ENCODE measurements at regions not wholly inside any gene's neighbourhood (a gene's known extent, or its start where the extent isn't known, plus 50 kb on each side); places are given as distances from the start of the nearest gene placed in this dataset.

GRCh38 chr5:71893451-71893850, 174.4 kb downstream of the CARTPT start:
- H3K4me1 Mint-ChIP-seq: no peaks in the 10 kb centered on the region
- CTCF ChIA-PET: no interaction called here
- H3K9me3 Mint-ChIP-seq: peaks cover under 1% of the 10 kb centered on the region
- no peak overlapping the region for H3K4me3 Mint-ChIP-seq
- no peak overlapping the region for H3K27ac Mint-ChIP-seq
- no peak for DNase-seq
- H3K36me3 Mint-ChIP-seq: no peaks in the 10 kb centered on the region
- peaks cover 31% of the 10 kb centered on the region for H3K27me3 Mint-ChIP-seq

GRCh38 chr5:71894091-71894490, 175.0 kb downstream of the CARTPT start:
- DNase-seq: no peak
- CTCF ChIA-PET: no interaction called here
- no peak overlapping the region for H3K4me3 Mint-ChIP-seq
- no peaks in the 10 kb centered on the region for H3K9me3 Mint-ChIP-seq
- H3K36me3 Mint-ChIP-seq: no peaks in the 10 kb centered on the region
- no peak overlapping the region for H3K27ac Mint-ChIP-seq
- peaks cover 31% of the 10 kb centered on the region for H3K27me3 Mint-ChIP-seq
- no peaks in the 10 kb centered on the region for H3K4me1 Mint-ChIP-seq

- CTCF ChIA-PET: no interaction called here
- no peak overlapping the region for H3K27ac Mint-ChIP-seq
Measured at GRCh38 chr5:71895546-71895945, 176.5 kb downstream of the CARTPT start.

GRCh38 chr5:71899865-71900342, 180.8 kb downstream of the CARTPT start:
- H3K36me3 Mint-ChIP-seq: no peaks in the 10 kb centered on the region
- no peaks in the 10 kb centered on the region for H3K4me1 Mint-ChIP-seq
- H3K27me3 Mint-ChIP-seq: no peaks in the 10 kb centered on the region
- no peak overlapping the region for H3K27ac Mint-ChIP-seq
- no peak overlapping the region for H3K4me3 Mint-ChIP-seq
- no peaks in the 10 kb centered on the region for H3K9me3 Mint-ChIP-seq
- CTCF ChIA-PET: no interaction called here
- no peak for DNase-seq

More at GRCh38 chr5:71895546-71895945, 176.5 kb downstream of the CARTPT start:
- H3K27me3 Mint-ChIP-seq: peaks cover 22% of the 10 kb centered on the region
- no peaks in the 10 kb centered on the region for H3K9me3 Mint-ChIP-seq
- DNase-seq: no peak
- no peak overlapping the region for H3K4me3 Mint-ChIP-seq
- H3K36me3 Mint-ChIP-seq: no peaks in the 10 kb centered on the region
- no peaks in the 10 kb centered on the region for H3K4me1 Mint-ChIP-seq

DNA sequence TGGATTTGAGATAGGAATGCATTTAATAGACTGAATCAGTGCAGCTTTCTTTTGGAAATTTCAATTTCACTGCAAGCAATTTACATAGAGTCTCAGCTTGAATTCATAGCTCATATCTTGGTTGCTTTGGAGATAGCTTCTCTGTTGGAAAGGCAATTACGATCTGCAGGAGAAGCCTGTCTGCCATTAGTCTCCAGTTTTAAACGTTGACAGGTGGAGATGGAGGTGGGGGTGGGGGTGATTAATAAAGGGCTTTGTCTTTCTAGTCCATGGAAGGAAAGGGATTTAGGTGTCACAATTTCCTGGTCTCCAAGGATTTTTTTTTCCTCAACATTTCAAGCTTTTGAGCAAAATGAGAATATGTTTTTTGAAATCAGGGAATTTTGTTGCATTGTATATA, 184.7 kb downstream of the CARTPT start:
- no peak overlapping the region for H3K4me3 Mint-ChIP-seq
- no peaks in the 10 kb centered on the region for H3K9me3 Mint-ChIP-seq
- no peak overlapping the region for H3K27ac Mint-ChIP-seq
- no peaks in the 10 kb centered on the region for H3K36me3 Mint-ChIP-seq
- H3K27me3 Mint-ChIP-seq: no peaks in the 10 kb centered on the region
- H3K4me1 Mint-ChIP-seq: no peaks in the 10 kb centered on the region
- CTCF ChIA-PET: no interaction called here
- no peak for DNase-seq

GRCh38 chr5:71904852-71905251, 185.8 kb downstream of the CARTPT start:
- DNase-seq: no peak
- no peak overlapping the region for H3K27ac Mint-ChIP-seq
- no peaks in the 10 kb centered on the region for H3K9me3 Mint-ChIP-seq
- no peaks in the 10 kb centered on the region for H3K36me3 Mint-ChIP-seq
- H3K4me1 Mint-ChIP-seq: no peaks in the 10 kb centered on the region
- CTCF ChIA-PET: no interaction called here
- no peaks in the 10 kb centered on the region for H3K27me3 Mint-ChIP-seq
- no peak overlapping the region for H3K4me3 Mint-ChIP-seq

DNA sequence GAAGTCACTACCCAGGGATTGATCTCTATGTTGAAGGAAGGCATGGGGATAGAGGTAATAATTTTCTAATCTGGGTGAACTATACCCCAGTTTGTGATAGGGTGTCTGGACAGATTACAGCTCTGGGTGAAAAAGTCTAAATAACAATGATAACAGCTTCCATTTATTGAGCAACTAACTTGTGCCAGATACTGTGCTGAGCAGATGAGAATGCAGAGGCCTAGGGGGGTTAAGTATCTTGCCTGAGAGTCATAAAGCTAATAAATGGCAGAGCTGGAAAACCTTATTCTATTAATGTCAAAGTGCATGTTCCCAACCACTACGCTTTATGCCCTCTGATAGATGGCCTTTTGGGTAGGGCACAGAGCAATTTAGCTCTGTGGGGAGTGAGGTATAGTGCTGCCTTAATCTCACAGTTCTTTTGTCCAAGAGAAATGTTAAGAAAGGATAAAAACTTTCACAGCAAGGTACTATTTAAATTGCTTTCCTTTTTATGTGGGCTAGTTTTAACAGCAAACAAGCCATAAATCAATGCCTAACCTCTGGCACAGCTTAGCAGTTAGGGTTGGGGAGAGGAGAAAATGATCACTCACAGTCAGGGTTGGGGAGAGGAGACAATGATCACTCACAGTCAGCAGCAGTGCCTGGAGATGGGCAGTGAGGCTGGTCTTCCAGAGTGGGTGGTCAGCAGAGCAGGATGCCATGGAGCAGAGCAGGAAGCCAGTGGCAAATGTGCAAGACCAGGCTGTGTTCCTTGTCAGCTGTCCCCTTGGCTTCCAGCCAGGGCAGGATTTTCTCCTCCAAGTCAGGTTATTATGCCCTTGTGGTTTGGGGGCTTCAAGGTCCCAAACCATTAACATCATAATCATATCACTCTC, 187.0 kb downstream of the CARTPT start:
- Mint-ChIP-seq H3K4me3 (no peak overlapping the region), H3K9me3 (no peaks in the 10 kb centered on the region), H3K36me3 (no peaks in the 10 kb centered on the region), H3K27me3 (no peaks in the 10 kb centered on the region), H3K27ac (no peak overlapping the region), H3K4me1 (no peaks in the 10 kb centered on the region)
- CTCF ChIA-PET: no interaction called here
- DNase-seq: no peak

GRCh38 chr5:71907001-71907588, 188.0 kb downstream of the CARTPT start:
- Mint-ChIP-seq H3K9me3 (no peaks in the 10 kb centered on the region), H3K27ac (no peak overlapping the region), H3K4me1 (no peaks in the 10 kb centered on the region), H3K27me3 (no peaks in the 10 kb centered on the region), H3K4me3 (no peak overlapping the region), H3K36me3 (no peaks in the 10 kb centered on the region)
- CTCF ChIA-PET: no interaction called here
- DNase-seq: no peak

GRCh38 chr5:71907608-71908145, 188.6 kb downstream of the CARTPT start:
- H3K36me3 Mint-ChIP-seq: no peaks in the 10 kb centered on the region
- H3K27me3 Mint-ChIP-seq: no peaks in the 10 kb centered on the region
- H3K4me3 Mint-ChIP-seq: no peak overlapping the region
- H3K9me3 Mint-ChIP-seq: no peaks in the 10 kb centered on the region
- no peaks in the 10 kb centered on the region for H3K4me1 Mint-ChIP-seq
- CTCF ChIA-PET: no interaction called here
- H3K27ac Mint-ChIP-seq: no peak overlapping the region
- no peak for DNase-seq

- Mint-ChIP-seq H3K36me3 (no peaks in the 10 kb centered on the region), H3K9me3 (no peaks in the 10 kb centered on the region), H3K4me1 (no peaks in the 10 kb centered on the region), H3K27ac (no peak overlapping the region), H3K27me3 (no peaks in the 10 kb centered on the region), H3K4me3 (no peak overlapping the region)
- CTCF ChIA-PET: no interaction called here
- no peak for DNase-seq
Measured at GRCh38 chr5:71910741-71911140, 191.7 kb downstream of the CARTPT start.

GRCh38 chr5:71912021-71912420, 192.9 kb downstream of the CARTPT start:
- H3K27ac Mint-ChIP-seq: no peak overlapping the region
- no peaks in the 10 kb centered on the region for H3K9me3 Mint-ChIP-seq
- H3K4me3 Mint-ChIP-seq: no peak overlapping the region

GRCh38 chr5:71914281-71914680, 193.0 kb upstream of the MAP1B start:
- no peaks in the 10 kb centered on the region for H3K36me3 Mint-ChIP-seq
- no peaks in the 10 kb centered on the region for H3K4me1 Mint-ChIP-seq
- H3K4me3 Mint-ChIP-seq: no peak overlapping the region
- H3K9me3 Mint-ChIP-seq: no peaks in the 10 kb centered on the region
- CTCF ChIA-PET: no interaction called here
- H3K27ac Mint-ChIP-seq: no peak overlapping the region
- DNase-seq: no peak
- H3K27me3 Mint-ChIP-seq: no peaks in the 10 kb centered on the region

More at GRCh38 chr5:71912021-71912420, 192.9 kb downstream of the CARTPT start:
- no peaks in the 10 kb centered on the region for H3K36me3 Mint-ChIP-seq
- DNase-seq: no peak
- H3K4me1 Mint-ChIP-seq: no peaks in the 10 kb centered on the region
- CTCF ChIA-PET: no interaction called here
- no peaks in the 10 kb centered on the region for H3K27me3 Mint-ChIP-seq

GRCh38 chr5:71922584-71923106, 184.6 kb upstream of the MAP1B start:
- H3K27ac Mint-ChIP-seq: no peak overlapping the region
- DNase-seq: no peak
- no peak overlapping the region for H3K4me3 Mint-ChIP-seq
- CTCF ChIA-PET: no interaction called here
- no peaks in the 10 kb centered on the region for H3K9me3 Mint-ChIP-seq
- H3K27me3 Mint-ChIP-seq: peaks cover 3% of the 10 kb centered on the region
- no peaks in the 10 kb centered on the region for H3K36me3 Mint-ChIP-seq
- H3K4me1 Mint-ChIP-seq: no peaks in the 10 kb centered on the region

- Mint-ChIP-seq H3K27ac (no peak overlapping the region), H3K4me1 (no peaks in the 10 kb centered on the region), H3K27me3 (peaks cover 3% of the 10 kb centered on the region), H3K9me3 (no peaks in the 10 kb centered on the region), H3K36me3 (no peaks in the 10 kb centered on the region), H3K4me3 (no peak overlapping the region)
- no peak for DNase-seq
- CTCF ChIA-PET: no interaction called here
Measured at GRCh38 chr5:71923755-71924154, 183.5 kb upstream of the MAP1B start.

GRCh38 chr5:71924325-71924724, 182.9 kb upstream of the MAP1B start:
- H3K36me3 Mint-ChIP-seq: no peaks in the 10 kb centered on the region
- CTCF ChIA-PET: no interaction called here
- no peaks in the 10 kb centered on the region for H3K4me1 Mint-ChIP-seq
- peaks cover 3% of the 10 kb centered on the region for H3K27me3 Mint-ChIP-seq
- no peak for DNase-seq
- H3K9me3 Mint-ChIP-seq: no peaks in the 10 kb centered on the region
- H3K4me3 Mint-ChIP-seq: no peak overlapping the region
- no peak overlapping the region for H3K27ac Mint-ChIP-seq
